ENCODE measurements at regions not wholly inside any gene's neighbourhood (a gene's known extent, or its start where the extent isn't known, plus 50 kb on each side); places are given as distances from the start of the nearest gene placed in this dataset.

DNA sequence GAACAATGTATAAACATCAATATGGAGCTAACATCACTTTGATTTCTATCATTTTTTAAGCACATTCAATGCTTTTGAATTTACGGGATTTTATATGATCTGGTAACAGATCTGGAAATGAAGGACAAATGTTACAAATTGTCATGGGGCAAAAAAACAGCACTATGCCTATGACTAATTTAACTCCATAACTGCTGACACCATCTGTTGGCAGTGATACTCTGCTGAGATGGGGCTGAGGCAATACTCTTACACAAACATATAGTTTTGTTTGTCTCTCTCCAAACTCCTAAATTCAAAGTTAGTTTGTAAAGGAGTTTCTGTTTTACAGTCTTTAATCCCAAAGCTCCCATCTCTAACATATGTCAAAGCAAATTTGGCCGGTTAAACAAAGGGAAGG lies 132.5 kb upstream of the FER start:
- POLR2A ChIA-PET: no interaction called here
- CTCF ChIA-PET: no interaction called here
- TF ChIP-seq, protein P1, sequence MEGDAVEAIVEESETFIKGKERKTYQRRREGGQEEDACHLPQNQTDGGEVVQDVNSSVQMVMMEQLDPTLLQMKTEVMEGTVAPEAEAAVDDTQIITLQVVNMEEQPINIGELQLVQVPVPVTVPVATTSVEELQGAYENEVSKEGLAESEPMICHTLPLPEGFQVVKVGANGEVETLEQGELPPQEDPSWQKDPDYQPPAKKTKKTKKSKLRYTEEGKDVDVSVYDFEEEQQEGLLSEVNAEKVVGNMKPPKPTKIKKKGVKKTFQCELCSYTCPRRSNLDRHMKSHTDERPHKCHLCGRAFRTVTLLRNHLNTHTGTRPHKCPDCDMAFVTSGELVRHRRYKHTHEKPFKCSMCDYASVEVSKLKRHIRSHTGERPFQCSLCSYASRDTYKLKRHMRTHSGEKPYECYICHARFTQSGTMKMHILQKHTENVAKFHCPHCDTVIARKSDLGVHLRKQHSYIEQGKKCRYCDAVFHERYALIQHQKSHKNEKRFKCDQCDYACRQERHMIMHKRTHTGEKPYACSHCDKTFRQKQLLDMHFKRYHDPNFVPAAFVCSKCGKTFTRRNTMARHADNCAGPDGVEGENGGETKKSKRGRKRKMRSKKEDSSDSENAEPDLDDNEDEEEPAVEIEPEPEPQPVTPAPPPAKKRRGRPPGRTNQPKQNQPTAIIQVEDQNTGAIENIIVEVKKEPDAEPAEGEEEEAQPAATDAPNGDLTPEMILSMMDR (IDR thresholded peaks at IDR 0.05; ENCODE audit: control extremely low read depth, extremely low read depth, low read depth, missing control alignments): no peak
- no peak for DNase-seq (ENCODE audit: extremely low spot score)

DNA sequence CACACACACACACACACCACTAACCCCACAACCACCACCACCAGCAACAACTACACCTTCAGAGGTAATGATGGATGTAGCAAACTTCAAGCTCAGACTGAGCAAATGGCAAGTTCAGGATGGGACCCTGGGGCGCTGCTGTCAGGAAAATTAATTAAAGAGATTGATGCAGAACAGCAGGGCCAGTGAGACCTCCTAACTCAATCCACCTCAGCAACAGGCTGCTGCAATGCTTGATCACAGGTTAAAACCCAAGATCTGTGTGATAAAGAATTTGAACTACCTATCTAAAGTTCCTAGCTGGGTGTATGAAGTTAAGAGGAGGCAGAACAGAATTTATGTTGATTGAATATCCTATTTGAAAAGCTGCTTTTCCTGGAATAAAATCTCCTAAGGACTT lies 140.3 kb upstream of the FER start:
- TF ChIP-seq, protein P1 (IDR thresholded peaks at IDR 0.05; ENCODE audit: control extremely low read depth, extremely low read depth, low read depth, missing control alignments): no peak
- DNase-seq (ENCODE audit: extremely low spot score): no peak
- ChIA-PET POLR2A (no interaction called here), CTCF (interaction anchor here (1.1 kb wide), 1 partner anchor 12 kb away, joined by 3 read pairs; no protein-coding TSS in a partner anchor)

DNA sequence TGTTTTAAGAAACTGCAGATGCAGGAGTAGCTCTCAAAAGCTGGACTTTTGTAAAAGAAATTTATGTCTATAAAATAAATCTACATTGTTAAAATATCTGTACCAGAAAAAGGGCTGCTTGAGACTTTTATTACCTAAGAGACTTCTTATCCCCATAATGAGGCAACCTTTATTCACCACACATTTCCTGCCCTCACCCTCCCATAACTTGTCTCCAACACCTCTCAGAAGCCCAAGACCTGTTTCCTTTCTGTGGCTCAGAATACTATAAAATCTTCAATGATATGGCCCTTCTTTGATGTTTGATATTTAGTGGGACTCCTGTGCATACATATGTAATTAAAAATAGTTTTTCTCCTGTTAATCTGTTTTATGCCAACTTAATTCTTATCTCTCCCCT lies 141.5 kb upstream of the FER start:
- ChIA-PET CTCF (interaction anchor here (1.1 kb wide), 1 partner anchor 24 kb away, joined by 3 read pairs; no protein-coding TSS in a partner anchor), POLR2A (no interaction called here)
- TF ChIP-seq, protein P1 (IDR thresholded peaks at IDR 0.05; ENCODE audit: control extremely low read depth, extremely low read depth, low read depth, missing control alignments): no peak
- DNase-seq (ENCODE audit: extremely low spot score): no peak

DNA sequence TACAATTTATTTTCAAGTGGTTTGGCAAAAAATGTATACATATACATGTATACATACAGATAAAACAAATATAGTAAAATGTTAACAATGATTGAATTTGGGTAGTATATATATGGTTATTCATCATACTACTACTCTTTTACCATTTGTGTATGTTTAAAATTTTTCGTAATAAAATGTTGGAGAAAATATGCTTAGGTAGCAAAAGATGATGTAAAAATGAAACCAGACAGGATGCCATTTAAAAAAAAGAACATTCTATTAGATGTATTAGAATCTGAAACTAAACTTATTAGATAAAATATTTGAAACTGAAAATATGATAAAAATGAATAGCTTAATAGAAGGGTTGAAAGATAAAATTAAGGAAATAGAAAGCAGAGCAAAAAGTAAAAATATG lies 144.9 kb upstream of the FER start:
- POLR2A ChIA-PET: no interaction called here

DNA sequence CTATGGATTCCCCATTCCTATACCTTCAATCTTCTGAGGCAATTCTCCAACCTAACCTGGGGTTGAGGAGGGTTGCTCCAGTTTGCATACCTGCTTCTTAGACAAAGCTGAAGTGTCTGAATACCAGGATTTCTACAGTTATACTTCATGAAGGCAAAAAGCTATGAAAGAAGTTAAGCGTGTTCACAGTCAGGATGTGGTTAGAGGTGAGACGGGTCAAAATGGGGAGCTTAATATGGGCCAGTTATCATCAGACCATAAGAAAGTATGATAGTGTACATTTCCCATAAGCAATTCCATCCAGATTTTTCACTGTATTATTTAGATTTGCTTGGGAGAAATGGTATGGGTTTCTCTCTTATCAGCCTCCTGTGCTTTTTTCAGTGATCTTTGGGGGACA lies 156.9 kb upstream of the FER start:
- ChIA-PET POLR2A (interaction anchor here (0.6 kb wide), 1 partner anchor 1834 kb away, joined by 3 read pairs; no protein-coding TSS in a partner anchor), CTCF (interaction anchor here (0.7 kb wide), 1 partner anchor 10 kb away, joined by 3 read pairs; no protein-coding TSS in a partner anchor)
- DNase-seq (ENCODE audit: extremely low spot score): no peak
- TF ChIP-seq, protein P1 (IDR thresholded peaks at IDR 0.05; ENCODE audit: control extremely low read depth, extremely low read depth, low read depth, missing control alignments): no peak

More for the DNA sequence above, 144.9 kb upstream of the FER start:
- DNase-seq (ENCODE audit: extremely low spot score): no peak
- TF ChIP-seq, protein P1 (IDR thresholded peaks at IDR 0.05; ENCODE audit: control extremely low read depth, extremely low read depth, low read depth, missing control alignments): no peak
- CTCF ChIA-PET: no interaction called here

DNA sequence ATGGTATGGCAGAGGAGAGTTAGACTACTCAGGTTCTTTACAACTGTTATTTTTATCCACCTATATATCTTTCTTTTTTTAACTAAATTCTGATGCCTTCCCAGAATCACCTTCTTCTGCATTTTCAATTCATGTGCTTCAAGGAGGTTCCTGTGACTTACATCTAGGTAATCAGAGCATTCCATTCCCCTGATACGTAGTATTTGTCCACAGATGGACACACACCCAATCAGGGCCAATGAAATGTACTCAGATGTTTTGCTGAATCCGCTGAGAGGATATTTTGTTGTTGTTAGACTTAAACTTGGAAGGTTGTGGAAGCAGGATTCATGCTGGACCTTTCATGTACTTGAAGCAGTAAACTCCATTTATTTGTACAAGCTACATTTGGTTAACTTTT lies 159.4 kb upstream of the FER start:
- TF ChIP-seq, protein P1 (IDR thresholded peaks at IDR 0.05; ENCODE audit: control extremely low read depth, extremely low read depth, low read depth, missing control alignments): no peak
- POLR2A ChIA-PET: no interaction called here
- CTCF ChIA-PET: interaction anchor here (2.0 kb wide), 1 partner anchor 9 kb away, joined by 5 read pairs; no protein-coding TSS in a partner anchor
- no peak for DNase-seq (ENCODE audit: extremely low spot score)

Measured in GM10248 (cell line).